Trophoblast cell (in vitro differentiated cells and primary cell): ENCODE measurements at regions not wholly inside any gene's neighbourhood (a gene's known extent, or its start where the extent isn't known, plus 50 kb on each side); places are given as distances from the start of the nearest gene placed in this dataset.
A peak's percentile ranks its signal among the peaks of the same experiment; 100 is the strongest.

Source experiments
- DNase-seq, 2 donors: peaks; one replicate each; pipeline ENCODE4 v3.0.0-alpha.2; 2016
- H2AFZ ChIP-seq: 2 replicates; pipeline ENCODE4 v1.6.1; 2013; ENCODE audit warnings: low read length, moderate library complexity, mild to moderate bottlenecking; ENCODE audit not compliant: insufficient read depth, poor library complexity
- H2AK5ac ChIP-seq: 2 replicates; pipeline ENCODE4 v1.6.1; 2013; ENCODE audit warnings: mild to moderate bottlenecking, low read length
- H2BK120ac ChIP-seq: 2 replicates; pipeline ENCODE4 v1.6.1; 2013; ENCODE audit warnings: low read length, mild to moderate bottlenecking, moderate library complexity; ENCODE audit not compliant: insufficient read depth, poor library complexity
- H2BK12ac ChIP-seq: 2 replicates; pipeline ENCODE4 v1.6.1; 2013; ENCODE audit warnings: mild to moderate bottlenecking, low read length, moderate library complexity
- H2BK5ac ChIP-seq: 2 replicates; pipeline ENCODE4 v1.6.1; 2013; ENCODE audit warnings: low read length, low read depth, moderate library complexity, mild to moderate bottlenecking; ENCODE audit not compliant: poor library complexity
- H3K14ac ChIP-seq: 2 replicates; pipeline ENCODE4 v1.6.1; 2013; ENCODE audit warnings: mild to moderate bottlenecking, low read length
- H3K18ac ChIP-seq: 2 replicates; pipeline ENCODE4 v1.6.1; 2013; ENCODE audit warnings: mild to moderate bottlenecking, low read length
- H3K23ac ChIP-seq: 2 replicates; pipeline ENCODE4 v1.6.1; 2013; ENCODE audit warnings: low read length
- H3K27ac ChIP-seq: 2 replicates; pipeline ENCODE4 v1.5.1; 2013; ENCODE audit warnings: low read depth, mild to moderate bottlenecking, inconsistent platforms, low read length, moderate library complexity
- H3K27me3 ChIP-seq: 2 replicates; pipeline ENCODE4 v1.6.1; 2013; ENCODE audit warnings: inconsistent platforms, mild to moderate bottlenecking, low read length, moderate library complexity; ENCODE audit not compliant: insufficient read depth
- H3K36me3 ChIP-seq, 2 experiments: 1 replicate in 1 of 2; 2 replicates in 1 of 2; pipeline ENCODE4 v1.6.1; 2013; ENCODE audit warnings: low read length in 2 of 2, mild to moderate bottlenecking in 2 of 2, moderate library complexity in 1 of 2; ENCODE audit not compliant: insufficient read depth in 2 of 2, control insufficient read depth in 1 of 2
- H3K4ac ChIP-seq: 2 replicates; pipeline ENCODE4 v1.6.1; 2013; ENCODE audit warnings: low read depth, mild to moderate bottlenecking, low read length, moderate library complexity
- H3K4me1 ChIP-seq, 2 experiments: 1 replicate in 1 of 2; 2 replicates in 1 of 2; pipeline ENCODE4 v1.6.1; 2013; ENCODE audit warnings: low read length in 2 of 2, mild to moderate bottlenecking in 2 of 2, moderate library complexity in 1 of 2; ENCODE audit not compliant: insufficient read depth in 2 of 2, control insufficient read depth in 1 of 2
- H3K4me2 ChIP-seq: 2 replicates; pipeline ENCODE4 v1.6.1; 2013; ENCODE audit warnings: inconsistent platforms, mild to moderate bottlenecking, low read length, moderate library complexity
- H3K4me3 ChIP-seq: 2 replicates; pipeline ENCODE4 v1.5.1; 2013; ENCODE audit warnings: mild to moderate bottlenecking, low read depth, low read length, inconsistent platforms
- H3K79me1 ChIP-seq: one replicate; pipeline ENCODE4 v1.6.1; 2013; ENCODE audit warnings: low read length
- H3K79me2 ChIP-seq: 2 replicates; pipeline ENCODE4 v1.6.1; 2013; ENCODE audit warnings: low read length, mild to moderate bottlenecking; ENCODE audit not compliant: control insufficient read depth, insufficient read depth, poor library complexity
- H3K9ac ChIP-seq: 2 replicates; pipeline ENCODE4 v1.6.1; 2013; ENCODE audit warnings: mild to moderate bottlenecking, low read length
- H3K9me3 ChIP-seq: 2 replicates; pipeline ENCODE4 v1.6.1; 2013; ENCODE audit warnings: low read depth, mild to moderate bottlenecking, control low read depth, inconsistent platforms, low read length; ENCODE audit not compliant: insufficient read depth
- H4K12ac ChIP-seq: 2 replicates; pipeline ENCODE4 v1.6.1; 2013; ENCODE audit warnings: low read depth, mild to moderate bottlenecking, low read length, moderate library complexity
- H4K8ac ChIP-seq: 2 replicates; pipeline ENCODE4 v1.6.1; 2013; ENCODE audit warnings: low read depth, mild to moderate bottlenecking, low read length, moderate library complexity
- H4K91ac ChIP-seq: one replicate; pipeline ENCODE4 v1.6.1; 2013; ENCODE audit warnings: low read depth, mild to moderate bottlenecking, low read length, moderate library complexity
- WGBS: extraction: QIAGEN DNeasy Blood & Tissue Kit; methylation state at CpG from one replicate; pipeline ENCODE4 v1.1.7; 2013; ENCODE audit warnings: missing lambda C conversion rate; ENCODE audit not compliant: insufficient read length, insufficient coverage; ENCODE audit errors: extremely low coverage; 5-methylcytosine and 5-hydroxymethylcytosine counted together

GRCh38 chr1:80593197-80593596 lies 1207.5 kb upstream of the ADGRL2 start:
- H2BK12ac ChIP-seq, result peak overlapping the region; percentile 80
- H2BK120ac ChIP-seq, result peak overlapping the region; percentile 99
- H3K4me2 ChIP-seq, result peak overlapping the region; percentile 44
- no peak overlapping the region for H3K4me3 ChIP-seq
- DNase-seq, result peak in 1 of 2 donors; percentile 8
- H3K9ac ChIP-seq, result no peak overlapping the region
- H2AK5ac ChIP-seq, result peak overlapping the region; percentile 21
- peak overlapping the region; percentile 92 for H3K27ac ChIP-seq
- peak overlapping the region; percentile 84 for H3K14ac ChIP-seq
- H3K4ac ChIP-seq, result peak overlapping the region; percentile 46
- H3K18ac ChIP-seq, result peak overlapping the region; percentile 65
- peaks cover 12% of the 10 kb centered on the region for H3K79me1 ChIP-seq
- peaks cover 13 to 14% of the 10 kb centered on the region in 2 experiments for H3K4me1 ChIP-seq
- no CpG with 5 or more reads among the region's 4 CpGs for WGBS
- H3K36me3 ChIP-seq, result no peaks in the 10 kb centered on the region
- peak overlapping the region; percentile 86 for H2BK5ac ChIP-seq
- H4K91ac ChIP-seq, result peak overlapping the region; percentile 89
- H4K8ac ChIP-seq, result peak overlapping the region; percentile 60
- no peak overlapping the region for H4K12ac ChIP-seq
- peaks cover 3% of the 10 kb centered on the region for H3K79me2 ChIP-seq
- H3K9me3 ChIP-seq, result no peaks in the 10 kb centered on the region
- H2AFZ ChIP-seq, result peak overlapping the region; percentile 63
- H3K27me3 ChIP-seq, result no peaks in the 10 kb centered on the region
- no peak overlapping the region for H3K23ac ChIP-seq

DNA sequence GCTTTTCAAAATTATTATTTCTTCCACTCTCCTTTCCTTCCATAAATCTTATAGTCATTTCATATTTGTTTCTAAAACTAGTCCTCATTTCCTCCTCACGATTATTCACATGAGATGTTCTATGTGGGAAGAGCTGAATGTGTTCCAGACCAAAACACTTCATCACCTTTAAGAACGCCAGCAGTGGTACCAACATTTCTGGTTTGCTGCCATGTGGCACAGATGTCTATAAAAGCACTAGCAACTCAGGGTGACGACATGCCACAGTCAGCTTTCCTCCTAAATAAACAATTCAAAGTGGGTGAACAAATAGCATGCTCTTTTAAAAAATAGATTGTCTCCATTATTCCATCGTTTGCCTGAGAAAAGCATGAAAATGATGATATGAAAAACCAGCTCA lies 1217.8 kb upstream of the ADGRL2 start:
- H3K14ac ChIP-seq, result no peak overlapping the region
- no peaks in the 10 kb centered on the region for H3K79me1 ChIP-seq
- H3K9ac ChIP-seq, result no peak overlapping the region
- H4K12ac ChIP-seq, result no peak overlapping the region
- no peak overlapping the region for H3K27ac ChIP-seq
- no peaks in the 10 kb centered on the region for H3K36me3 ChIP-seq
- no peak overlapping the region for H2AFZ ChIP-seq
- H3K79me2 ChIP-seq, result no peaks in the 10 kb centered on the region
- H3K4me2 ChIP-seq, result no peak overlapping the region
- no peak overlapping the region for H3K18ac ChIP-seq
- H2BK12ac ChIP-seq, result no peak overlapping the region
- H3K9me3 ChIP-seq, result no peaks in the 10 kb centered on the region
- H2BK120ac ChIP-seq, result no peak overlapping the region
- no peak overlapping the region for H4K8ac ChIP-seq
- 100% methylated on average over 1 of the region's 4 CpGs for WGBS
- H2AK5ac ChIP-seq, result no peak overlapping the region
- H3K23ac ChIP-seq, result no peak overlapping the region
- H3K4me3 ChIP-seq, result no peak overlapping the region
- H3K4me1 ChIP-seq, result no peaks in the 10 kb centered on the region
- no peak for DNase-seq
- no peak overlapping the region for H2BK5ac ChIP-seq
- H3K4ac ChIP-seq, result no peak overlapping the region
- H4K91ac ChIP-seq, result no peak overlapping the region
- no peaks in the 10 kb centered on the region for H3K27me3 ChIP-seq

DNA sequence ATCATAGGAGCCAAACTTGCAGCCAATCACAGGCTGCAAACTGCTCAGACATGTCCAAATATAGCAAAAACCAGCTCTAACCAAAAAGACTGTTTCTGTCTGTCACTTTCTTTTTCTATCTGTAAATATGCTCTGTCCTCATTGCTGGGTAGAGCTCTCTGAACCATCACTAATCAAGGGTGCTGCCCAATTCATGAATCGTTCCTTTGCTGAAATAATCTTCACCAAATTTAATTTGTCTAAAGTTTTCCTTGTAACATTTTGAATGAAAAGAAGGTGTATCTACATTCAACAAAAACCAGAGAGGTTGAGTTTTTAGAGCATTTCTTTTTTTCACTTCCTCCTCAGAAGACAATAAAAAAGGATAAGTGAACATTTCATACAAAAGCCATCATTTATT lies 1221.7 kb upstream of the ADGRL2 start:
- Histone ChIP-seq H3K27me3 (no peaks in the 10 kb centered on the region), H2BK5ac (no peak overlapping the region), H3K36me3 (no peaks in the 10 kb centered on the region), H3K4ac (no peak overlapping the region), H2BK12ac (no peak overlapping the region), H4K91ac (no peak overlapping the region), H3K4me2 (no peak overlapping the region), H3K14ac (no peak overlapping the region), H3K9ac (no peak overlapping the region), H3K18ac (no peak overlapping the region), H3K4me3 (no peak overlapping the region), H3K79me2 (no peaks in the 10 kb centered on the region), H2BK120ac (no peak overlapping the region), H3K23ac (no peak overlapping the region), H4K8ac (no peak overlapping the region), H4K12ac (no peak overlapping the region), H3K9me3 (no peaks in the 10 kb centered on the region), H3K4me1 (no peaks in the 10 kb centered on the region), H2AFZ (no peak overlapping the region), H3K27ac (no peak overlapping the region), H3K79me1 (no peaks in the 10 kb centered on the region), H2AK5ac (no peak overlapping the region)
- no peak for DNase-seq
- no CpG with 5 or more reads among the region's 1 CpG for WGBS

DNA sequence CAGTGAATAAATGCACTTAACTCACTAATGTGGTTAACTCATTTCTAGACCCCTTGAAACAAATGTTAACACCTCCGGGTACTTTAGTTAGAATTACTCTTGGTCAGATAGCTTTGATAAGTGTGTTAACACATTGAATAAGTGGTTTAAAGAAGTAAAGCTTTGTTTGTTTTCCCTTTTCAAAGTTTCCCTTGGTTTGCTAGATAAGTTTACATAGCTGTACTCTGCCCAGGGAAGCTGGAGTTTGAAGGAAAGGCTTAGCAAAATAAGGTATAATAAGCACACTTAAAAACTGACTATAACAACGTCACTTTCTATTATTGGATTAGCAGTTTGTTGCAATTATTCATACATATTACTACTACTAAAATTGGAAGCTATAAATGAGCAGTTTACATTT lies 1233.9 kb upstream of the ADGRL2 start:
- Histone ChIP-seq H2AK5ac (no peak overlapping the region), H3K18ac (no peak overlapping the region), H4K8ac (no peak overlapping the region), H3K79me1 (no peaks in the 10 kb centered on the region), H2BK12ac (no peak overlapping the region), H4K12ac (no peak overlapping the region), H3K36me3 (no peaks in the 10 kb centered on the region), H3K4me2 (no peak overlapping the region), H3K14ac (no peak overlapping the region), H3K4me1 (no peaks in the 10 kb centered on the region), H2BK5ac (no peak overlapping the region), H3K79me2 (no peaks in the 10 kb centered on the region), H3K9ac (no peak overlapping the region), H2AFZ (no peak overlapping the region), H2BK120ac (no peak overlapping the region), H3K27me3 (no peaks in the 10 kb centered on the region), H3K4me3 (no peak overlapping the region), H3K9me3 (no peaks in the 10 kb centered on the region), H3K23ac (no peak overlapping the region), H3K27ac (no peak overlapping the region), H3K4ac (no peak overlapping the region), H4K91ac (no peak overlapping the region)
- no peak for DNase-seq
- WGBS, result no CpG with 5 or more reads among the region's 2 CpGs
